ENCODE measurements at regions not wholly inside any gene's neighbourhood (a gene's known extent, or its start where the extent isn't known, plus 50 kb on each side); places are given as distances from the start of the nearest gene placed in this dataset.

DNA sequence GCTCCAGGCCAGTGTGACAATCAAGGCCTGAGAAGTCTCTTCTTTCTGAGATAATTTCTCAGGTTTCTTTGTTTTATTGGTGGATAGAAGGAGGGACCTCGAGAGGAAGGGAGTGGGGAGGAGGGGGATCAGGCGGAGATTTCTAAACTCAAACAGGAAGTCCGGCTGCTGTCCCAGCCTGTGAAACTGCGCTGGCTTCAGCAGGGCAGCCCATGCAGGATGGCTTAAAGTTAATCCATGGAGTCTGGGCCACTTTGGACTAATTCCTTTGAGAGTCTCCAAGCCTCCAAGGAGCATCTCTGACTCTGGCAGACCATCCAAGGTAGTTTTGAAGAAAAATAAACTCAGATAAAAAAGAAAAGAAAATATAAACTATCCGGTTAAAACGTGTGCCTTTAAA, 378.5 kb downstream of the MLLT3 start:
- ATAC-seq (no peak), DNase-seq (ENCODE audit: low spot score) (no peak)
- Mint-ChIP-seq H3K27ac (no peak overlapping the region), H3K4me1 (peaks cover 19% of the 10 kb centered on the region), H3K36me3 (no peaks in the 10 kb centered on the region; the same call in 1 of the 2 replicates), H3K9me3 (peaks cover 10% of the 10 kb centered on the region), H3K27me3 (ENCODE audit: low read depth) (peaks cover 21% of the 10 kb centered on the region), H3K4me3 (no peak overlapping the region)
- ChIA-PET CTCF (interaction anchor here (1.0 kb wide), 1 partner anchor 779 kb away, joined by 3 read pairs; no protein-coding TSS in a partner anchor), POLR2A (no interaction called here)
- TF ChIP-seq NR3C1 (CRISPR knock-in tag; conservative IDR thresholded peaks at IDR 0.05; ENCODE audit: low read depth) = no peak
- TF ChIP-seq TCF7 (CRISPR knock-in tag; IDR thresholded peaks at IDR 0.05; ENCODE audit: low read depth) = no peak
- TF ChIP-seq, protein P1, sequence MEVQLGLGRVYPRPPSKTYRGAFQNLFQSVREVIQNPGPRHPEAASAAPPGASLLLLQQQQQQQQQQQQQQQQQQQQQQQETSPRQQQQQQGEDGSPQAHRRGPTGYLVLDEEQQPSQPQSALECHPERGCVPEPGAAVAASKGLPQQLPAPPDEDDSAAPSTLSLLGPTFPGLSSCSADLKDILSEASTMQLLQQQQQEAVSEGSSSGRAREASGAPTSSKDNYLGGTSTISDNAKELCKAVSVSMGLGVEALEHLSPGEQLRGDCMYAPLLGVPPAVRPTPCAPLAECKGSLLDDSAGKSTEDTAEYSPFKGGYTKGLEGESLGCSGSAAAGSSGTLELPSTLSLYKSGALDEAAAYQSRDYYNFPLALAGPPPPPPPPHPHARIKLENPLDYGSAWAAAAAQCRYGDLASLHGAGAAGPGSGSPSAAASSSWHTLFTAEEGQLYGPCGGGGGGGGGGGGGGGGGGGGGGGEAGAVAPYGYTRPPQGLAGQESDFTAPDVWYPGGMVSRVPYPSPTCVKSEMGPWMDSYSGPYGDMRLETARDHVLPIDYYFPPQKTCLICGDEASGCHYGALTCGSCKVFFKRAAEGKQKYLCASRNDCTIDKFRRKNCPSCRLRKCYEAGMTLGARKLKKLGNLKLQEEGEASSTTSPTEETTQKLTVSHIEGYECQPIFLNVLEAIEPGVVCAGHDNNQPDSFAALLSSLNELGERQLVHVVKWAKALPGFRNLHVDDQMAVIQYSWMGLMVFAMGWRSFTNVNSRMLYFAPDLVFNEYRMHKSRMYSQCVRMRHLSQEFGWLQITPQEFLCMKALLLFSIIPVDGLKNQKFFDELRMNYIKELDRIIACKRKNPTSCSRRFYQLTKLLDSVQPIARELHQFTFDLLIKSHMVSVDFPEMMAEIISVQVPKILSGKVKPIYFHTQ (CRISPR knock-in tag; IDR thresholded peaks at IDR 0.05) = no peak
- TF ChIP-seq NR2C2 (CRISPR knock-in tag; IDR thresholded peaks at IDR 0.05) = no peak
- TF ChIP-seq, protein P2, sequence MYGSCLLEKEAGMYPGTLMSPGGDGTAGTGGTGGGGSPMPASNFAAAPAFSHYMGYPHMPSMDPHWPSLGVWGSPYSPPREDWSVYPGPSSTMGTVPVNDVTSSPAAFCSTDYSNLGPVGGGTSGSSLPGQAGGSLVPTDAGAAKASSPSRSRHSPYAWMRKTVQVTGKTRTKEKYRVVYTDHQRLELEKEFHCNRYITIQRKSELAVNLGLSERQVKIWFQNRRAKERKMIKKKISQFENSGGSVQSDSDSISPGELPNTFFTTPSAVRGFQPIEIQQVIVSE (CRISPR knock-in tag; IDR thresholded peaks at IDR 0.05; ENCODE audit: borderline replicate concordance) = no peak
- no peak for TF ChIP-seq ZNF232 (CRISPR knock-in tag; IDR thresholded peaks at IDR 0.05)
- TF ChIP-seq, protein P3, sequence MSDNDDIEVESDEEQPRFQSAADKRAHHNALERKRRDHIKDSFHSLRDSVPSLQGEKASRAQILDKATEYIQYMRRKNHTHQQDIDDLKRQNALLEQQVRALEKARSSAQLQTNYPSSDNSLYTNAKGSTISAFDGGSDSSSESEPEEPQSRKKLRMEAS (CRISPR knock-in tag; IDR thresholded peaks at IDR 0.05) = no peak
- TF ChIP-seq ESRRA (CRISPR knock-in tag; IDR thresholded peaks at IDR 0.05; ENCODE audit: borderline replicate concordance) = no peak

DNA sequence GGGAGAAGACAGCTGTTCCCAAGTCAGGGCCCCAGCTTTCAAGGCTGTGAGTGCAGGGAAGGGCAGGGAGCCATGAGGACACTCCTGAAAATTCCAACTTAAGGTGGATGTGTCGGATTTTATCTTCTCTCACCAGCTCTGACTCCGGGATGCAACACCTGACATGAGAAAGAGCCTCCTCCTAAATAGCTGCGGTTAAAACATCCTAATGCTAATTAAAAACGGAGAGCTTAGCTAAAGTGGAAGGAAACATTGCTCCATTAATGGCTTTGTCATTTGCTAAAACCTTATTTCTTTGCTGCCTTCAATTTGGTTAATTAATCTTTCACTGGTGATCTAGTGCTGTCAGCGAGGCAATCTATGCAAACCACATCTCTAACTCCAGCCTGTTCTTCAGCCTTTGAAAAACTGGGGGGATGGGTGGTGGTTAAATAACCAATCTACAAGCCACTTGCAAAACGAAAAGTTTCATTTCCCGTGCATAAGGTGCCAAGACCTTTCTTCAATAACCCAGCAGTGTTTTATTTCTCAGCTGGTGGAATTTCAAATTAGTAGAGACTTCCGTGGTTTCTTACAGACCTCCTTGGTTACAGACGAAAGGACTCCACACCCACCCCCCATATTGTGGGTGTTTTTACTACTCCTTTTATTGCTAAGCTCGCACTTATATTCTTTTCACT, 379.6 kb downstream of the MLLT3 start:
- peaks cover 21% of the 10 kb centered on the region for H3K27me3 Mint-ChIP-seq (ENCODE audit: low read depth)
- no peaks in the 10 kb centered on the region for H3K36me3 Mint-ChIP-seq
- no peak overlapping the region for H3K27ac Mint-ChIP-seq
- DNase-seq (ENCODE audit: low spot score) (no peak), ATAC-seq (no peak)
- no peak overlapping the region for H3K4me3 Mint-ChIP-seq
- POLR2A ChIA-PET = no interaction called here
- H3K4me1 Mint-ChIP-seq = peaks cover 19% of the 10 kb centered on the region
- no peaks in the 10 kb centered on the region for H3K9me3 Mint-ChIP-seq
- TF ChIP-seq SMAD4 (CRISPR knock-in tag; IDR thresholded peaks at IDR 0.05) (no peak), TEAD1 (CRISPR knock-in tag; IDR thresholded peaks at IDR 0.05) (no peak), ZBTB43 (CRISPR knock-in tag; IDR thresholded peaks at IDR 0.05) (no peak), ERG (CRISPR knock-in tag; IDR thresholded peaks at IDR 0.05) (no peak)
- TF ChIP-seq, protein P4, sequence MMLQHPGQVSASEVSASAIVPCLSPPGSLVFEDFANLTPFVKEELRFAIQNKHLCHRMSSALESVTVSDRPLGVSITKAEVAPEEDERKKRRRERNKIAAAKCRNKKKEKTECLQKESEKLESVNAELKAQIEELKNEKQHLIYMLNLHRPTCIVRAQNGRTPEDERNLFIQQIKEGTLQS (CRISPR knock-in tag; conservative IDR thresholded peaks at IDR 0.05) = no peak
- TF ChIP-seq, protein P5, sequence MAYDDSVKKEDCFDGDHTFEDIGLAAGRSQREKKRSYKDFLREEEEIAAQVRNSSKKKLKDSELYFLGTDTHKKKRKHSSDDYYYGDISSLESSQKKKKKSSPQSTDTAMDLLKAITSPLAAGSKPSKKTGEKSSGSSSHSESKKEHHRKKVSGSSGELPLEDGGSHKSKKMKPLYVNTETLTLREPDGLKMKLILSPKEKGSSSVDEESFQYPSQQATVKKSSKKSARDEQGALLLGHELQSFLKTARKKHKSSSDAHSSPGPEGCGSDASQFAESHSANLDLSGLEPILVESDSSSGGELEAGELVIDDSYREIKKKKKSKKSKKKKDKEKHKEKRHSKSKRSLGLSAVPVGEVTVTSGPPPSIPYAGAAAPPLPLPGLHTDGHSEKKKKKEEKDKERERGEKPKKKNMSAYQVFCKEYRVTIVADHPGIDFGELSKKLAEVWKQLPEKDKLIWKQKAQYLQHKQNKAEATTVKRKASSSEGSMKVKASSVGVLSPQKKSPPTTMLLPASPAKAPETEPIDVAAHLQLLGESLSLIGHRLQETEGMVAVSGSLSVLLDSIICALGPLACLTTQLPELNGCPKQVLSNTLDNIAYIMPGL (CRISPR knock-in tag; IDR thresholded peaks at IDR 0.05) = no peak
- TF ChIP-seq, protein P6, sequence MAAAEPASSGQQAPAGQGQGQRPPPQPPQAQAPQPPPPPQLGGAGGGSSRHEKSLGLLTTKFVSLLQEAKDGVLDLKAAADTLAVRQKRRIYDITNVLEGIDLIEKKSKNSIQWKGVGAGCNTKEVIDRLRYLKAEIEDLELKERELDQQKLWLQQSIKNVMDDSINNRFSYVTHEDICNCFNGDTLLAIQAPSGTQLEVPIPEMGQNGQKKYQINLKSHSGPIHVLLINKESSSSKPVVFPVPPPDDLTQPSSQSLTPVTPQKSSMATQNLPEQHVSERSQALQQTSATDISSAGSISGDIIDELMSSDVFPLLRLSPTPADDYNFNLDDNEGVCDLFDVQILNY (CRISPR knock-in tag; IDR thresholded peaks at IDR 0.05) = no peak
- TF ChIP-seq, protein P7, sequence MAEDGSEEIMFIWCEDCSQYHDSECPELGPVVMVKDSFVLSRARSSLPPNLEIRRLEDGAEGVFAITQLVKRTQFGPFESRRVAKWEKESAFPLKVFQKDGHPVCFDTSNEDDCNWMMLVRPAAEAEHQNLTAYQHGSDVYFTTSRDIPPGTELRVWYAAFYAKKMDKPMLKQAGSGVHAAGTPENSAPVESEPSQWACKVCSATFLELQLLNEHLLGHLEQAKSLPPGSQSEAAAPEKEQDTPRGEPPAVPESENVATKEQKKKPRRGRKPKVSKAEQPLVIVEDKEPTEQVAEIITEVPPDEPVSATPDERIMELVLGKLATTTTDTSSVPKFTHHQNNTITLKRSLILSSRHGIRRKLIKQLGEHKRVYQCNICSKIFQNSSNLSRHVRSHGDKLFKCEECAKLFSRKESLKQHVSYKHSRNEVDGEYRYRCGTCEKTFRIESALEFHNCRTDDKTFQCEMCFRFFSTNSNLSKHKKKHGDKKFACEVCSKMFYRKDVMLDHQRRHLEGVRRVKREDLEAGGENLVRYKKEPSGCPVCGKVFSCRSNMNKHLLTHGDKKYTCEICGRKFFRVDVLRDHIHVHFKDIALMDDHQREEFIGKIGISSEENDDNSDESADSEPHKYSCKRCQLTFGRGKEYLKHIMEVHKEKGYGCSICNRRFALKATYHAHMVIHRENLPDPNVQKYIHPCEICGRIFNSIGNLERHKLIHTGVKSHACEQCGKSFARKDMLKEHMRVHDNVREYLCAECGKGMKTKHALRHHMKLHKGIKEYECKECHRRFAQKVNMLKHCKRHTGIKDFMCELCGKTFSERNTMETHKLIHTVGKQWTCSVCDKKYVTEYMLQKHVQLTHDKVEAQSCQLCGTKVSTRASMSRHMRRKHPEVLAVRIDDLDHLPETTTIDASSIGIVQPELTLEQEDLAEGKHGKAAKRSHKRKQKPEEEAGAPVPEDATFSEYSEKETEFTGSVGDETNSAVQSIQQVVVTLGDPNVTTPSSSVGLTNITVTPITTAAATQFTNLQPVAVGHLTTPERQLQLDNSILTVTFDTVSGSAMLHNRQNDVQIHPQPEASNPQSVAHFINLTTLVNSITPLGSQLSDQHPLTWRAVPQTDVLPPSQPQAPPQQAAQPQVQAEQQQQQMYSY (CRISPR knock-in tag; IDR thresholded peaks at IDR 0.05) = no peak
- CTCF ChIA-PET = no interaction called here
